PC-9 (cell line): ENCODE measurements at regions not wholly inside any gene's neighbourhood (a gene's known extent, or its start where the extent isn't known, plus 50 kb on each side); places are given as distances from the start of the nearest gene placed in this dataset.

ENCODE experiments used
- BruUV-seq: library from RNA; stranded (reverse); fragments of 400-500 nt; replicated peaks from 2 replicates; lab custom pipeline; 2021; lab: Mats Ljungman, UMichigan
- CTCF ChIA-PET: fragments of 300-600 bp; sonication (Branson Sonifier 250); formaldehyde crosslinking; loops from one replicate; lab custom pipeline; 2022; ENCODE audit warnings: antibody characterized with exemption; lab: Charles Lee
- POLR2A ChIA-PET: fragments of 300-600 bp; sonication (Branson Sonifier 250); formaldehyde crosslinking; loops from one replicate; lab custom pipeline; 2022; ENCODE audit warnings: antibody characterized with exemption; ENCODE audit not compliant: unreplicated experiment; lab: Charles Lee
- DNase-seq, 2 experiments: peaks; one replicate each; pipeline versions ENCODE4 v3.0.0 to v3.0.0-alpha.2; 2015 to 2022; ENCODE audit warnings: mixed read lengths in 1 of 2
- H2AFZ ChIP-seq: fragments of 200-600 bp; sonication (generic); 2 replicates; pipeline ENCODE4 v1.8.1; 2017; ENCODE audit warnings: antibody characterized with exemption
- H3F3A ChIP-seq: fragments of 200-600 bp; sonication (generic); 2 replicates; pipeline ENCODE4 v1.8.1; 2017; ENCODE audit warnings: antibody characterized with exemption, mild to moderate bottlenecking, low read depth; ENCODE audit not compliant: insufficient read depth
- H3K27ac ChIP-seq: fragments of 200-600 bp; sonication (generic); 2 replicates; pipeline ENCODE4 v1.6.1; 2016; ENCODE audit warnings: mixed run types
- H3K27me3 ChIP-seq: fragments of 200-600 bp; sonication (generic); 2 replicates; pipeline ENCODE4 v1.6.1; 2016; ENCODE audit warnings: low read depth, mixed run types; ENCODE audit not compliant: insufficient read depth
- H3K36me3 ChIP-seq: fragments of 200-600 bp; sonication (generic); 2 replicates; pipeline ENCODE4 v1.6.1; 2016; ENCODE audit warnings: low read depth, mixed run types
- H3K4me1 ChIP-seq: fragments of 200-600 bp; sonication (generic); replicated peaks from 2 replicates; pipeline ENCODE4 v1.6.1; 2016; ENCODE audit warnings: mixed run types; ENCODE audit not compliant: insufficient read depth
- H3K4me2 ChIP-seq: fragments of 200-600 bp; sonication (generic); 2 replicates; pipeline ENCODE4 v1.6.1; 2017; ENCODE audit warnings: mixed run types
- H3K4me3 ChIP-seq: fragments of 200-600 bp; sonication (generic); 2 replicates; pipeline ENCODE4 v1.6.1; 2016; ENCODE audit warnings: mixed run types
- H3K79me2 ChIP-seq: fragments of 200-600 bp; sonication (generic); 2 replicates; pipeline ENCODE4 v1.6.1; 2017; ENCODE audit warnings: low read depth, mixed run types
- H3K9me2 ChIP-seq: fragments of 200-600 bp; sonication (generic); 2 replicates; pipeline ENCODE4 v1.8.1; 2017; ENCODE audit warnings: mild to moderate bottlenecking; ENCODE audit not compliant: insufficient read depth
- H3K9me3 ChIP-seq: fragments of 200-600 bp; sonication (generic); 2 replicates; pipeline ENCODE4 v1.8.1; 2016; ENCODE audit warnings: low read depth; ENCODE audit not compliant: insufficient read depth
- H4K20me1 ChIP-seq: fragments of 200-600 bp; sonication (generic); 2 replicates; pipeline ENCODE4 v1.8.1; 2017; ENCODE audit not compliant: insufficient read depth
- CTCF ChIP-seq: fragments of 200-600 bp; sonication (generic); conservative IDR thresholded peaks from 2 replicates; pipeline ENCODE4 v1.6.1; 2017; ENCODE audit warnings: mixed run types, antibody characterized with exemption, mild to moderate bottlenecking, moderate library complexity
- EZH2 ChIP-seq: fragments of 200-600 bp; sonication (generic); IDR thresholded peaks from 2 replicates; pipeline ENCODE4 v1.8.0; 2017; ENCODE audit warnings: antibody characterized with exemption, low read depth
- intact Hi-C: fragments of 100-400 bp; cut with micrococcal nuclease; formaldehyde crosslinking; loops from one replicate; pipeline ENCODE4 v1.10.0; 2022; ENCODE audit not compliant: unreplicated experiment

- Histone ChIP-seq H3K9me2 (no peaks in the 10 kb centered on the region), H3K36me3 (no peaks in the 10 kb centered on the region), H2AFZ (no peak overlapping the region), H3K4me1 (no peaks in the 10 kb centered on the region), H3K4me2 (no peak overlapping the region), H3K9me3 (no peaks in the 10 kb centered on the region), H3K27ac (no peak overlapping the region), H3F3A (no peaks in the 10 kb centered on the region), H4K20me1 (no peaks in the 10 kb centered on the region), H3K27me3 (no peaks in the 10 kb centered on the region), H3K4me3 (no peak overlapping the region), H3K79me2 (no peaks in the 10 kb centered on the region)
- POLR2A ChIA-PET: no interaction called here
- BruUV-seq: no TSS peak
- CTCF ChIA-PET: no interaction called here
- TF ChIP-seq EZH2: no peak
- no peak for TF ChIP-seq CTCF
- DNase-seq: no peak
- intact Hi-C loops: no loop called here
Measured at GRCh38 chr7:33854178-33854577, 51.2 kb upstream of the BMPER start.

GRCh38 chr7:33854801-33855350, 50.5 kb upstream of the BMPER start:
- BruUV-seq: no TSS peak
- Histone ChIP-seq H3F3A (no peaks in the 10 kb centered on the region), H3K36me3 (no peaks in the 10 kb centered on the region), H3K9me3 (no peaks in the 10 kb centered on the region), H3K27ac (no peak overlapping the region), H3K9me2 (no peaks in the 10 kb centered on the region), H3K27me3 (no peaks in the 10 kb centered on the region), H3K79me2 (no peaks in the 10 kb centered on the region), H4K20me1 (no peaks in the 10 kb centered on the region), H3K4me2 (no peak overlapping the region), H3K4me1 (no peaks in the 10 kb centered on the region), H3K4me3 (no peak overlapping the region), H2AFZ (no peak overlapping the region)
- no peak for DNase-seq
- POLR2A ChIA-PET: interaction anchor here (0.6 kb wide), 1 partner anchor 183 kb away, joined by 7 read pairs; no protein-coding TSS in a partner anchor
- TF ChIP-seq CTCF (no peak), EZH2 (no peak)
- CTCF ChIA-PET: no interaction called here
- intact Hi-C loops: no loop called here
